Psoas muscle (tissue), 7 donors: ENCODE measurements at regions not wholly inside any gene's neighbourhood (a gene's known extent, or its start where the extent isn't known, plus 50 kb on each side); places are given as distances from the start of the nearest gene placed in this dataset.

Experiments
- ATAC-seq, 4 donors: fragments of 200-7000 bp; cut with Tn5 transposase; one replicate each; pipeline ENCODE4 v1.9.1; 2020; ENCODE audit warnings: moderate library complexity in 3 of 4, mild to moderate bottlenecking in 2 of 4
- DNase-seq, 2 donors: peaks; one replicate each; pipeline ENCODE4 v3.0.0-alpha.2; 2020
- H3K27ac ChIP-seq: fragments of 200-600 bp; one replicate; pipeline ENCODE4 v1.8.0; 2022
- H3K27me3 ChIP-seq, 3 donors: fragments of 200-600 bp in 1 of 3; one replicate each; pipeline versions ENCODE4 v1.6.1 to v1.8.0; 2013 to 2022; ENCODE audit warnings: low read length in 2 of 3, mild to moderate bottlenecking in 2 of 3, moderate library complexity in 1 of 3; ENCODE audit not compliant: insufficient read depth in 3 of 3
- H3K36me3 ChIP-seq, 2 donors: fragments of 200-600 bp in 1 of 2; one replicate each; pipeline versions ENCODE4 v1.6.1 to v1.8.0; 2013 to 2022; ENCODE audit warnings: low read depth in 1 of 2, mild to moderate bottlenecking in 1 of 2, moderate library complexity in 1 of 2; ENCODE audit not compliant: insufficient read depth in 1 of 2
- H3K4me1 ChIP-seq: fragments of 200-600 bp; one replicate; pipeline ENCODE4 v1.8.0; 2022
- H3K4me3 ChIP-seq: fragments of 200-600 bp; one replicate; pipeline ENCODE4 v1.8.0; 2022; ENCODE audit warnings: mild to moderate bottlenecking
- H3K9me3 ChIP-seq: fragments of 200-600 bp; one replicate; pipeline ENCODE4 v1.8.0; 2022
- WGBS, 3 donors: extraction: QIAGEN DNeasy Blood & Tissue Kit; methylation state at CpG; one replicate each; pipeline versions ENCODE4 v1.1.6 to v1.1.7; 2013; 5-methylcytosine and 5-hydroxymethylcytosine counted together
- intact Hi-C, 2 donors: fragments of 100-400 bp; cut with DNase I; formaldehyde crosslinking; loops; one replicate each; pipeline versions ENCODE4 v1.11.0 to v1.14.2; 2022
- TF ChIP-seq, protein P1 (sequence below): fragments of 200-600 bp; IDR thresholded peaks from one replicate; pipeline ENCODE4 v1.8.0; 2022; ENCODE audit warnings: antibody characterized with exemption
- donor health status: healthy with polysubstance abuse.
- donor health status: DM: no; HTN: no; CAD: no; lungs with moderate emphysema.
- donor health status: Bipolar disorder and iron deficiency.
- donor health status: healthy.
- donor health status: DM: yes; HTN: yes; CAD: no.
- donor health status: DM: no; HTN: no; CAD: no.
- donor health status: DM: yes; HTN: yes; CAD: no.

DNA sequence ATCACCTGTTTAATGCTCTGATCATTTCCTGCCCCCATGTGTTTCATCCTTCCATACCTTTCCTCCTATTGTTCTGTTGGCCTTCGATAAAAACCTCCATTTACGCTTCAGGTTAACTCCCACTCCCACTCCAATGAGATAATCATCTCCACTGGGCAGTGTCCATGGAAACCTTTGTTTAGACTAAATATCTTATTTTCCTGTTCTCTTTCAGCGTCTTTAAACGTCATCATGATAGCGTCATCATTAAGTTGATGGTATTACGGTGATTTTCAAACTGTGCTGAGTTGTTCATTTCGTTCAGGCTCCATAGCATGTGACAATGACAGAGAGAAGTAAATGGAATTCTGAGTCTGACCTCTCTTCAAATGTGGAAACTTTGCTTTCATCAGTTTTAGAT, 970.5 kb upstream of the SLC35B3 start:
- TF ChIP-seq, protein P1, sequence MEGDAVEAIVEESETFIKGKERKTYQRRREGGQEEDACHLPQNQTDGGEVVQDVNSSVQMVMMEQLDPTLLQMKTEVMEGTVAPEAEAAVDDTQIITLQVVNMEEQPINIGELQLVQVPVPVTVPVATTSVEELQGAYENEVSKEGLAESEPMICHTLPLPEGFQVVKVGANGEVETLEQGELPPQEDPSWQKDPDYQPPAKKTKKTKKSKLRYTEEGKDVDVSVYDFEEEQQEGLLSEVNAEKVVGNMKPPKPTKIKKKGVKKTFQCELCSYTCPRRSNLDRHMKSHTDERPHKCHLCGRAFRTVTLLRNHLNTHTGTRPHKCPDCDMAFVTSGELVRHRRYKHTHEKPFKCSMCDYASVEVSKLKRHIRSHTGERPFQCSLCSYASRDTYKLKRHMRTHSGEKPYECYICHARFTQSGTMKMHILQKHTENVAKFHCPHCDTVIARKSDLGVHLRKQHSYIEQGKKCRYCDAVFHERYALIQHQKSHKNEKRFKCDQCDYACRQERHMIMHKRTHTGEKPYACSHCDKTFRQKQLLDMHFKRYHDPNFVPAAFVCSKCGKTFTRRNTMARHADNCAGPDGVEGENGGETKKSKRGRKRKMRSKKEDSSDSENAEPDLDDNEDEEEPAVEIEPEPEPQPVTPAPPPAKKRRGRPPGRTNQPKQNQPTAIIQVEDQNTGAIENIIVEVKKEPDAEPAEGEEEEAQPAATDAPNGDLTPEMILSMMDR: no peak
- no peak overlapping the region for H3K27ac ChIP-seq
- intact Hi-C loops: no loop called here
- no peaks in the 10 kb centered on the region for H3K9me3 ChIP-seq
- no peaks in the 10 kb centered on the region for H3K4me1 ChIP-seq
- H3K4me3 ChIP-seq: no peak overlapping the region
- ATAC-seq: no peak
- WGBS, 3 donors: 70 to 79% (median 77%) methylated on average over 7 of the region's 7 CpGs
- no peak for DNase-seq
- H3K36me3 ChIP-seq: no peaks in the 10 kb centered on the region
- H3K27me3 ChIP-seq: no peaks in the 10 kb centered on the region

DNA sequence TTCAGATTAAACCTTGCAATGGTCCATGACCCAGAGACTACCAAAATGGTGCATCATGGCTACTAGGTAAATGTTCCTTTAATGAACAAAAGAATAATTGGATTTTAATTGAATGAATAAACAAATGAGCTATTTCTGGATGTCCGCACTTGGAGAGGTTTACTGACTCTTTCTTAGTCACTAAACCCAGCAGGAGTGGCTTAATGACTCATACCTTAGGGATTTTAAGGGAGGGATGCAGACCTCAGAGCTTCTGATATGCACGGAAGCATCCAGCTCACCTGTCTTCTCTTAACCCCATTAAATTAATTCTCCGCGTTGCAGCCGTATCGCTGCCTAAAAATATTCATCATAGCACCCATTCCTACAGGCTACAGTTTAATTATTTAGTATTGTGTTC, 970.0 kb upstream of the SLC35B3 start:
- Histone ChIP-seq H3K27me3 (no peaks in the 10 kb centered on the region), H3K9me3 (no peaks in the 10 kb centered on the region), H3K36me3 (no peaks in the 10 kb centered on the region), H3K4me3 (no peak overlapping the region), H3K27ac (no peak overlapping the region), H3K4me1 (no peaks in the 10 kb centered on the region)
- 78 to 84% (median 83%) methylated on average over 6 of the region's 6 CpGs for WGBS, 3 donors
- intact Hi-C loops: no loop called here
- TF ChIP-seq, protein P1: no peak
- DNase-seq: no peak
- ATAC-seq: no peak

DNA sequence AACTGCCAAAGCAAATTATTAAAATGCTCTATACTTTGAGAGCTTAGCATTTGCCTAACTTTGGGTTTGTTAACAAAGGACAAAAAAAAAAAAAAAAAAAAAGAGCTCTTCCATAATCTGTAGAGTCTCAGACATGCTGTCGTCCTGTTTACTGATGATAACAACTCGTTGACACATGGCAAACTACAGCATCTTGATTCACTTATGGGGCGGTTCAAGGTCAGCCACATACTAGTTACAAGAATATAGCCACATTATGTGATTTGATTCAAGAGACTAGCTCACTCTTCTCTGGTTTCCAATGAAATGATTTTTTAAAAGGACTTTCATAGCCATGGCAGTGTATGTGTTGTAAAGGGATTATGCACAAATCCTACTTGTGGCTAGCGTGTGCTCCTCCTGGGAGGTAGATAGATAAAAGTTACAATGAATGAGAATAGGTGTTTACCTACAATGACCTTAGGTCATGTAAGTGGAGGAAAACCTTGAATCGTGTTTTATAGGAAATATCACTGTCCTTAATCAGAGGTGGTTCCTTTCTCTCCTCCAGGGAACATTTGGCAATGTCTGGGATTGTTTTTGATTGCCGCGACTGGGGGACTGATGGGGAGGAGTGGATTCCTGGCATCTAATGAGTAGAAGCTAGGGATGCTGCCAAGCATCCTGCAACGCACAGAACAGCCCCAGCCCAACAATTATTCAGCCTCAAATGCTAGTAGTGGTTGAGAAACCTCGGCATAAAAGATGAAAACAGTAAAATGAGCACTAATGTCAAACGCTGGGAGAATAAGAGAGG, 969.2 kb upstream of the SLC35B3 start:
- no peaks in the 10 kb centered on the region for H3K4me1 ChIP-seq
- H3K4me3 ChIP-seq: no peak overlapping the region
- 52 to 61% (median 57%) methylated on average over 10 of the region's 10 CpGs for WGBS, 3 donors
- no peak for ATAC-seq
- no peaks in the 10 kb centered on the region for H3K27me3 ChIP-seq
- no peaks in the 10 kb centered on the region for H3K36me3 ChIP-seq
- H3K27ac ChIP-seq: no peak overlapping the region
- no peak for DNase-seq
- TF ChIP-seq, protein P1: no peak
- intact Hi-C loops: no loop called here
- H3K9me3 ChIP-seq: no peaks in the 10 kb centered on the region

DNA sequence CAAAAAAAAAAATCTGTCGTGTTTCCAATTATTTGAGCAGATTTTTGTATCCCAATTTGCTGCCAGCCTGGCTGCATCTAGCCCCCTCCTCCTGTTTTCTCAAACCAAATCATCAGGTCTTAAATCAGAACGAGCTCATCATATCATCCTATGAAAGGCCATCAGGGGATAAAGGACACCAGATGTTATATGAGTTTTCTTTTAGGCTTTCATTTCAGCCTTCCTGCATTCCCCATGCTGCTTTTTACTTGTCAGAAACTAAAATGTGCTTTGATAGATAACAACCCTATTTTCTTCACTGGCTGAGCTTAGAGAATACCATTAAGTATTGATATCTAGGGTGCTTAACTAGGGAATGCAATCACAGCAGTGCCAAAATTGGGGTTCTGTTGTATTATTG, 968.4 kb upstream of the SLC35B3 start:
- Histone ChIP-seq H3K27me3 (no peaks in the 10 kb centered on the region), H3K36me3 (no peaks in the 10 kb centered on the region), H3K27ac (no peak overlapping the region), H3K4me3 (no peak overlapping the region), H3K9me3 (no peaks in the 10 kb centered on the region), H3K4me1 (no peaks in the 10 kb centered on the region)
- DNase-seq (no peak), ATAC-seq (no peak)
- intact Hi-C loops: no loop called here
- TF ChIP-seq, protein P1: no peak
- whole genome bisulfite sequencing, 3 donors: 37 to 42% (median 39%) methylated on average over 2 of the region's 2 CpGs

DNA sequence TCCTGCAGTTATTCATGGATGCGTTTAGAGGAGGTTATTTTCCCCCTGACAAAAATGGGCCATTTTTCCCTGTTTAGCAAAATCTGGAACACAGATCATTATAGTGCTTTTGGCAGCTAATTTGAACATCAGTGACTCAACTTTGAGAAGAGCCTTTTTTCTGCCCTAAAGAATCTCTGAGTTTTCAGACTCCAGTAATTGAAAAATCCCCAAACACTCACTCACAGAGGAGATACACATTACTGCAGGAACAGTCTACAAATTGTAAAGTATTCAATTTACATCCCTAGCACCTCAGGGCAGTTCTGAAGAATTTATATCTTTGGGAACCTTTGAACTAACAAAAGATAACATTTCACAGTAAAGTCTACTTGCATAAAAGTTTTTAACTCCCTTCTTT, 966.6 kb upstream of the SLC35B3 start:
- no peak overlapping the region for H3K27ac ChIP-seq
- H3K4me3 ChIP-seq: no peak overlapping the region
- H3K4me1 ChIP-seq: no peaks in the 10 kb centered on the region
- no peaks in the 10 kb centered on the region for H3K9me3 ChIP-seq
- TF ChIP-seq, protein P1: no peak
- DNase-seq (no peak), ATAC-seq (no peak)
- WGBS, 3 donors: 70 to 80% (median 74%) methylated on average over 1 of the region's 1 CpG
- no peaks in the 10 kb centered on the region for H3K27me3 ChIP-seq
- H3K36me3 ChIP-seq: no peaks in the 10 kb centered on the region
- intact Hi-C loops: no loop called here
